HG02938 (cell line): ENCODE measurements at regions not wholly inside any gene's neighbourhood (a gene's known extent, or its start where the extent isn't known, plus 50 kb on each side); places are given as distances from the start of the nearest gene placed in this dataset.

ENCODE experiments used
- ATAC-seq: cut with Tn5 transposase; IDR thresholded peaks from one replicate; pipeline ENCODE4 v1.9.1; 2021; ENCODE audit warnings: mild to moderate bottlenecking, moderate library complexity; ENCODE audit not compliant: unreplicated experiment

GRCh38 chr1:183711741-183712361, 58.7 kb upstream of the APOBEC4 start:
- no peak for ATAC-seq

- ATAC-seq, result no peak
Observed at GRCh38 chr1:183711165-183711682, 58.1 kb upstream of the APOBEC4 start.

- ATAC-seq, result no peak
Observed at GRCh38 chr1:183710734-183711133, 57.6 kb upstream of the APOBEC4 start.

- no peak for ATAC-seq
Observed at GRCh38 chr1:183710333-183710732, 57.2 kb upstream of the APOBEC4 start.

GRCh38 chr1:183704131-183704530, 51.0 kb upstream of the APOBEC4 start:
- no peak for ATAC-seq
